OCI-LY7 (cell line): ENCODE measurements at regions not wholly inside any gene's neighbourhood (a gene's known extent, or its start where the extent isn't known, plus 50 kb on each side); places are given as distances from the start of the nearest gene placed in this dataset.

Source experiments
- BruUV-seq: library from RNA; stranded (reverse); fragments of 400-500 nt; replicated peaks from 2 replicates; lab custom pipeline; 2021; lab: Mats Ljungman, UMichigan
- CTCF ChIA-PET: fragments of 300-600 bp; sonication (Branson Sonifier 250); formaldehyde crosslinking; loops from one replicate; lab custom pipeline; 2022; ENCODE audit warnings: antibody characterized with exemption; ENCODE audit not compliant: unreplicated experiment; lab: Charles Lee
- POLR2A ChIA-PET: fragments of 300-600 bp; sonication (Branson Sonifier 250); formaldehyde crosslinking; loops from one replicate; lab custom pipeline; 2022; ENCODE audit warnings: antibody characterized with exemption; lab: Charles Lee
- DNase-seq: peaks from one replicate; pipeline ENCODE4 v3.0.0-alpha.2; 2015; ENCODE audit warnings: low spot score
- H2AFZ ChIP-seq: fragments of 200-600 bp; sonication (generic), shearing (Covaris generic); 2 replicates; pipeline ENCODE4 v1.6.1; 2014; ENCODE audit warnings: mild to moderate bottlenecking, antibody characterized with exemption, low read length, moderate library complexity
- H3K27ac ChIP-seq: fragments of 200-600 bp; sonication (generic); 2 replicates; pipeline ENCODE4 v1.5.1; 2014; ENCODE audit warnings: mixed run types, low read depth, mild to moderate bottlenecking, moderate library complexity, low read length, inconsistent platforms; ENCODE audit not compliant: poor library complexity, severe bottlenecking
- H3K36me3 ChIP-seq: fragments of 200-600 bp; sonication (generic); 2 replicates; pipeline ENCODE4 v1.6.1; 2014; ENCODE audit warnings: mild to moderate bottlenecking, antibody characterized with exemption, low read length, moderate library complexity, mixed read lengths; ENCODE audit not compliant: insufficient read depth
- H3K4me1 ChIP-seq: fragments of 200-600 bp; sonication (generic); 2 replicates; pipeline ENCODE4 v1.5.1; 2014; ENCODE audit warnings: mild to moderate bottlenecking, low read length; ENCODE audit not compliant: insufficient read depth, poor library complexity, severe bottlenecking
- H3K4me2 ChIP-seq: fragments of 200-600 bp; sonication (generic); 2 replicates; pipeline ENCODE4 v1.6.1; 2014; ENCODE audit warnings: mild to moderate bottlenecking, low read length
- H3K4me3 ChIP-seq: fragments of 200-600 bp; sonication (generic); 2 replicates; pipeline ENCODE4 v1.5.1; 2014; ENCODE audit warnings: mild to moderate bottlenecking, low read depth, low read length; ENCODE audit not compliant: poor library complexity, severe bottlenecking
- H3K79me2 ChIP-seq: fragments of 200-600 bp; sonication (generic); 2 replicates; pipeline ENCODE4 v1.6.1; 2016; ENCODE audit warnings: low read depth, mild to moderate bottlenecking, low read length, moderate library complexity, mixed read lengths; ENCODE audit not compliant: insufficient read depth
- H3K9me2 ChIP-seq: fragments of 200-600 bp; sonication (generic); 2 replicates; pipeline ENCODE4 v1.6.1; 2016; ENCODE audit warnings: mild to moderate bottlenecking, low read length, mixed read lengths; ENCODE audit not compliant: insufficient read depth
- H3K9me3 ChIP-seq: fragments of 200-600 bp; sonication (generic); 2 replicates; pipeline ENCODE4 v1.6.1; 2014; ENCODE audit warnings: mild to moderate bottlenecking, mixed run types, low read length, mixed read lengths
- H4K20me1 ChIP-seq: fragments of 200-600 bp; sonication (generic); 2 replicates; pipeline ENCODE4 v1.6.1; 2014; ENCODE audit warnings: mild to moderate bottlenecking, antibody characterized with exemption, low read length, moderate library complexity, mixed read lengths; ENCODE audit not compliant: insufficient read depth
- CTCF ChIP-seq: fragments of 200-600 bp; sonication (generic); conservative IDR thresholded peaks from 2 replicates; pipeline ENCODE4 v1.5.1; 2014; ENCODE audit warnings: mild to moderate bottlenecking, antibody characterized with exemption, low read length, moderate library complexity, mixed read lengths
- EZH2phosphoT487 ChIP-seq: fragments of 200-600 bp; sonication (generic); IDR thresholded peaks from 2 replicates; pipeline ENCODE4 v1.6.1; 2018; ENCODE audit warnings: low read depth, borderline replicate concordance, mild to moderate bottlenecking, mixed run types, antibody characterized with exemption, low read length, moderate library complexity, mixed read lengths
- intact Hi-C: fragments of 100-400 bp; cut with micrococcal nuclease; formaldehyde crosslinking; loops from one replicate; pipeline ENCODE4 v1.10.0; 2022; ENCODE audit not compliant: unreplicated experiment

- Histone ChIP-seq H3K36me3 (no peaks in the 10 kb centered on the region), H3K4me2 (no peak overlapping the region), H2AFZ (no peak overlapping the region), H3K79me2 (no peaks in the 10 kb centered on the region), H3K27ac (no peak overlapping the region), H3K9me3 (no peaks in the 10 kb centered on the region), H3K4me3 (no peak overlapping the region), H3K9me2 (no peaks in the 10 kb centered on the region), H3K4me1 (no peaks in the 10 kb centered on the region), H4K20me1 (no peaks in the 10 kb centered on the region)
- ChIA-PET POLR2A (no interaction called here), CTCF (no interaction called here)
- intact Hi-C loops, result no loop called here
- no peak for DNase-seq
- no TSS peak for BruUV-seq
- no peak for TF ChIP-seq EZH2phosphoT487
Observed at GRCh38 chr6:168909288-168909687, 344.4 kb downstream of the THBS2 start.

GRCh38 chr6:168908887-168909286 lies 344.8 kb downstream of the THBS2 start:
- no peak overlapping the region for H3K4me2 ChIP-seq
- no peaks in the 10 kb centered on the region for H3K9me2 ChIP-seq
- ChIA-PET POLR2A (no interaction called here), CTCF (no interaction called here)
- H3K79me2 ChIP-seq, result no peaks in the 10 kb centered on the region
- H3K4me3 ChIP-seq, result no peak overlapping the region
- H4K20me1 ChIP-seq, result no peaks in the 10 kb centered on the region
- no peaks in the 10 kb centered on the region for H3K36me3 ChIP-seq
- intact Hi-C loops, result no loop called here
- H3K4me1 ChIP-seq, result no peaks in the 10 kb centered on the region
- H3K27ac ChIP-seq, result no peak overlapping the region
- no peaks in the 10 kb centered on the region for H3K9me3 ChIP-seq
- no peak for TF ChIP-seq EZH2phosphoT487
- no peak for TF ChIP-seq CTCF
- no peak overlapping the region for H2AFZ ChIP-seq
- no peak for DNase-seq
- no TSS peak for BruUV-seq

- POLR2A ChIA-PET, result interaction anchor here (0.6 to 1.5 kb wide), 2 partner anchors 11 to 38 kb away, joined by 3 read pairs; no protein-coding TSS in a partner anchor
- H3K36me3 ChIP-seq, result no peaks in the 10 kb centered on the region
- no peak for TF ChIP-seq EZH2phosphoT487
- no peak for TF ChIP-seq CTCF
- H3K9me3 ChIP-seq, result no peaks in the 10 kb centered on the region
- H3K4me3 ChIP-seq, result no peak overlapping the region
- no peak overlapping the region for H3K4me2 ChIP-seq
- no peak overlapping the region for H2AFZ ChIP-seq
- H3K27ac ChIP-seq, result no peak overlapping the region
- CTCF ChIA-PET, result no interaction called here
- no peaks in the 10 kb centered on the region for H3K9me2 ChIP-seq
- no peak for DNase-seq
- no peaks in the 10 kb centered on the region for H3K79me2 ChIP-seq
- BruUV-seq, result no TSS peak
- intact Hi-C loops, result no loop called here
- H4K20me1 ChIP-seq, result no peaks in the 10 kb centered on the region
- no peaks in the 10 kb centered on the region for H3K4me1 ChIP-seq
Observed at GRCh38 chr6:168908166-168908565, 345.5 kb downstream of the THBS2 start.
